RWPE2 (cell line): ENCODE measurements at regions not wholly inside any gene's neighbourhood (a gene's known extent, or its start where the extent isn't known, plus 50 kb on each side); places are given as distances from the start of the nearest gene placed in this dataset.

Experiments used
- ATAC-seq: fragments of 200-7000 bp; cut with Tn5 transposase; 3 replicates; pipeline ENCODE4 v1.9.1; 2021; ENCODE audit warnings: low read depth
- DNase-seq: peaks from one replicate; pipeline ENCODE4 v3.0.0-alpha.2; 2020; ENCODE audit warnings: low spot score
- H3K27ac ChIP-seq: fragments of 450-650 bp; 2 replicates; pipeline ENCODE4 v1.5.1; 2017; ENCODE audit warnings: mild to moderate bottlenecking; ENCODE audit not compliant: poor library complexity, severe bottlenecking
- H3K27me3 ChIP-seq: fragments of 250-450 bp; sonication (Bioruptor Pico); 2 replicates; pipeline ENCODE4 v1.5.1; 2021; ENCODE audit warnings: mild to moderate bottlenecking, moderate library complexity; ENCODE audit not compliant: insufficient read depth, poor library complexity, severe bottlenecking
- H3K36me3 ChIP-seq: fragments of 250-450 bp; sonication (Bioruptor Pico); 2 replicates; pipeline ENCODE4 v1.5.1; 2020; ENCODE audit warnings: low read depth, mild to moderate bottlenecking, moderate library complexity
- H3K4me1 ChIP-seq: fragments of 250-450 bp; sonication (Bioruptor Pico); 2 replicates; pipeline ENCODE4 v1.5.1; 2021; ENCODE audit warnings: mild to moderate bottlenecking, moderate library complexity; ENCODE audit not compliant: insufficient read depth, poor library complexity, severe bottlenecking
- H3K4me3 ChIP-seq: fragments of 250-450 bp; sonication (Bioruptor Pico); 2 replicates; pipeline ENCODE4 v1.5.1; 2021; ENCODE audit warnings: mild to moderate bottlenecking, moderate library complexity; ENCODE audit not compliant: severe bottlenecking
- H3K9me3 ChIP-seq: fragments of 250-450 bp; sonication (Bioruptor Pico); 2 replicates; pipeline ENCODE4 v1.5.1; 2021; ENCODE audit warnings: mild to moderate bottlenecking, moderate library complexity; ENCODE audit not compliant: severe bottlenecking
- CTCF ChIP-seq: fragments of 450-650 bp; IDR thresholded peaks from one replicate; pipeline ENCODE4 v1.5.1; 2017; ENCODE audit warnings: mild to moderate bottlenecking, moderate library complexity; ENCODE audit not compliant: poor library complexity, severe bottlenecking

DNA sequence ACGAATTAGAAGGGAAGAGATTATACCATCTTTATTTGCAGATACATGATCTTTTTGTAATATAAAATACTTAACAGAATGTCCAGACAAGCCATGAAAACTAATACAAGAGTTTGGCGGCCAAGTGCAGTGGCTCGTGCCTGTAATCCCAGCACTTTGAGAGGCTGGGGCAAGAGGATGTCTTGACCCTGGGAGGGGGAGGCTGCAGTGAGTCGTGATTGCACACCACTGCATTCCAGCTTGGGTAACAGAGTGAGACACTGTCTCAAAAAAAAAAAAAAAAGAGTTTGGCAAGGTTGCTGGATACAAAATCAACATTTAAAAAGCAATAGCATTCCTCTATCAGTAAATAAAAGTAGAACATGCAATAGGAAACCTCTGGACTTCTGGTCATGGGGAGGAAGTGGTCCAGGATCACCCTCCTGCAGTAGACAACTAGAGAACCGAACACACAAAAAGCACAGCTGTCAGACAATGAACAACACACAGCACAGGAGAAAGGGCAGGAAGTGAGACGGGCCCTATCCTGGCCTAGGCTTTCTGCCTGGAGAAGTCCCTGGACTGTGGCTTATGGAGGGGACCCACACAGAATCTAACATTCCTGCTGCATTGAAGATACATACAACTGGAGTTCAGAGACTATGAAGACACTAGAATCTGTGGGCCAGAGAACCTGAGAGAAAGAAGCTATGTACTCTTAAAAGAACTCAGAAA is 118.9 kb upstream of the ARL4C start:
- Histone ChIP-seq H3K9me3 (peaks cover 4% of the 10 kb centered on the region), H3K27me3 (no peaks in the 10 kb centered on the region), H3K36me3 (no peaks in the 10 kb centered on the region), H3K4me3 (no peak overlapping the region), H3K4me1 (no peaks in the 10 kb centered on the region), H3K27ac (no peak overlapping the region)
- DNase-seq (no peak), ATAC-seq (no peak)
- no peak for TF ChIP-seq CTCF

DNA sequence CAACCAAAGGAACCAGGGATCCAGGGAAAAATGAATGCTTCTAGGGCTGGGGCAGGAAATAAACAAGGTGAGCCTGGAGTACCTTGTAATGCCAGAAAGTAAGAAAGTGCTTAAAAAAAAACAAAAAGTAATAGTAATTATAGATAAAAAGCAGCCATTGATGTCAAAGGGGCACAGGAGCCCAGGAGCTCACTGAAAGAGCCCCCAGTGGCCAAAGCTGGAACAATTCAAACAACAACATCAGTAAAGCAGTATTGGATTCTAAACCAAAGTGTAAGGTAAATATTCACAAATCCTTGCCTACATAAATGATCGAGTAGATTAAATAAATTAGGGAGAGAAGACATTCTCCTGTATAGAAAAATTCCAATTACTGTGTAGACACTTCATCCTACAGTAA is 114.3 kb upstream of the ARL4C start:
- H3K9me3 ChIP-seq: peaks cover 4% of the 10 kb centered on the region
- H3K36me3 ChIP-seq: no peaks in the 10 kb centered on the region
- no peak for ATAC-seq
- DNase-seq: no peak
- H3K27ac ChIP-seq: no peak overlapping the region
- peak; percentile 13 for TF ChIP-seq CTCF
- H3K4me3 ChIP-seq: no peak overlapping the region
- no peaks in the 10 kb centered on the region for H3K4me1 ChIP-seq
- H3K27me3 ChIP-seq: no peaks in the 10 kb centered on the region

- no peaks in the 10 kb centered on the region for H3K36me3 ChIP-seq
- no peak for TF ChIP-seq CTCF
Measured at GRCh38 chr2:234608946-234609345, 112.1 kb upstream of the ARL4C start.

DNA sequence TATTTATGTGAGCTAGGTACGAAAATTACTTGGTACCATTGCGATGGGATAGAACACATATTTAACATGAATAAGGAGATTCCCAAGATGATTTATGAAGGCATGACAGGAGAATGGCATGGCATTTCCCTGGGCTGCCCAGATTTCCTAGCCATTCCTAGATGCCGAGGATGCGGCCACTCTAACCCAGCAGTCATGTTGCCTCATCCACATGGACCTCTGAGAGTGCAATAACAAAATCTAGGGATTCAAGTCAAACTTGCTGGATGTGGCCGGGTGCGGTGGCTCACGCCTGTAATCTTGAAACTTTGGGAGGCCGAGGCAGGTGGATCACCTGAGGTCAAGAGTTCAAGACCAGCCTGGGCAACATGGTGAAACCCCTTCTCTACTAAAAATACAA is 110.8 kb upstream of the ARL4C start:
- Histone ChIP-seq H3K36me3 (no peaks in the 10 kb centered on the region), H3K27ac (no peak overlapping the region), H3K27me3 (no peaks in the 10 kb centered on the region), H3K4me3 (no peak overlapping the region), H3K9me3 (peaks cover 4% of the 10 kb centered on the region), H3K4me1 (no peaks in the 10 kb centered on the region)
- ATAC-seq: no peak
- no peak for TF ChIP-seq CTCF
- no peak for DNase-seq

More at GRCh38 chr2:234608946-234609345, 112.1 kb upstream of the ARL4C start:
- Histone ChIP-seq H3K4me1 (no peaks in the 10 kb centered on the region), H3K4me3 (no peak overlapping the region), H3K9me3 (peaks cover 4% of the 10 kb centered on the region), H3K27me3 (no peaks in the 10 kb centered on the region), H3K27ac (no peak overlapping the region)
- ATAC-seq (no peak), DNase-seq (no peak)

- no peak for DNase-seq
- H3K27ac ChIP-seq: no peak overlapping the region
- no peaks in the 10 kb centered on the region for H3K9me3 ChIP-seq
- H3K4me3 ChIP-seq: no peak overlapping the region
- ATAC-seq: no peak
- no peaks in the 10 kb centered on the region for H3K36me3 ChIP-seq
- no peaks in the 10 kb centered on the region for H3K27me3 ChIP-seq
- no peak for TF ChIP-seq CTCF
- H3K4me1 ChIP-seq: no peaks in the 10 kb centered on the region
Measured at GRCh38 chr2:234606896-234607295, 110.0 kb upstream of the ARL4C start.
